Neural cell (in vitro differentiated cells): ENCODE measurements at regions not wholly inside any gene's neighbourhood (a gene's known extent, or its start where the extent isn't known, plus 50 kb on each side); places are given as distances from the start of the nearest gene placed in this dataset.

Experiments used
- CTCF ChIP-seq: fragments of 450-650 bp; IDR thresholded peaks from 2 replicates; pipeline ENCODE4 v1.5.1; 2014; ENCODE audit warnings: antibody characterized with exemption, mild to moderate bottlenecking, moderate library complexity; ENCODE audit not compliant: poor library complexity, severe bottlenecking
- MXI1 ChIP-seq: fragments of 450-650 bp; conservative IDR thresholded peaks from 2 replicates; pipeline ENCODE4 v1.6.1; 2014; ENCODE audit warnings: antibody characterized with exemption, mild to moderate bottlenecking; ENCODE audit not compliant: poor library complexity, severe bottlenecking

GRCh38 chr5:124523897-124524296 is 222.5 kb downstream of the ZNF608 start:
- TF ChIP-seq CTCF (no peak), MXI1 (no peak)
